ENCODE measurements at regions not wholly inside any gene's neighbourhood (a gene's known extent, or its start where the extent isn't known, plus 50 kb on each side); places are given as distances from the start of the nearest gene placed in this dataset.

- DNase-seq = no peak
Measured at GRCh38 chr16:55941552-55941951, 66.4 kb upstream of the CES5A start.

- DNase-seq = peak; percentile 20
Measured at GRCh38 chr16:55938126-55938525, 63.0 kb upstream of the CES5A start.

- no peak for DNase-seq
Measured at GRCh38 chr16:55933038-55933437, 57.9 kb upstream of the CES5A start.

GRCh38 chr16:55930036-55930435, 54.9 kb upstream of the CES5A start:
- no peak for DNase-seq

- DNase-seq = no peak
Measured at GRCh38 chr16:55929181-55929580, 54.0 kb upstream of the CES5A start.

- DNase-seq = no peak
Measured at GRCh38 chr16:55925242-55925641, 50.1 kb upstream of the CES5A start.
